ENCODE measurements at regions not wholly inside any gene's neighbourhood (a gene's known extent, or its start where the extent isn't known, plus 50 kb on each side); places are given as distances from the start of the nearest gene placed in this dataset.
"Not testable (repeated sequence)": the region's sequence is repeated elsewhere in the genome, so short reads cannot be mapped to it uniquely, and the experiment has no call there.

- DNase-seq = no peak
These were observed 687.6 kb downstream of the GALC start for GRCh38 chr14:87305345-87305744.

- no peak for DNase-seq
These were observed 688.6 kb downstream of the GALC start for GRCh38 chr14:87304404-87304803.

DNA sequence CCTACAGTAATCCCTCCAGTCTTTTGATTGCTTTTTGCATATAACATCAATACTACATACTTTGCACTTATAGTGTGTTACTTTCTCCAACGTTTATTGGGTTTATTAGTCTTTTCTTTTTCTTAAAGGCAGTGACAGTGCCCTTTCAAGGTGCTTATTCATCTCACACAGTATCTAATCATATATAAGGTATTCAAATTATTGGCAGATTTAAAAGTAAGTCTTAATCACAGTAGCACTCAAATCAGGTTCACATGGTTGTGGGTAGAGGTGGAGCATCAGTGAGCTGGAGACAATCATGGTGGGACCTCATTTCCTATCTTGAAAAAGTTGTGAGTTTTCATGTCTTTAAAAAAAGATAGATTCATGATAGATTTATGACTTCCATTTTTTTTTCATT lies 706.2 kb downstream of the GALC start:
- DNase-seq = no peak

- no peak for DNase-seq
These were observed 706.8 kb downstream of the GALC start for GRCh38 chr14:87286191-87286590.

GRCh38 chr14:87285506-87285905 lies 707.5 kb downstream of the GALC start:
- DNase-seq = no peak

- no peak for DNase-seq
These were observed 709.4 kb downstream of the GALC start for GRCh38 chr14:87283547-87283946.

DNA sequence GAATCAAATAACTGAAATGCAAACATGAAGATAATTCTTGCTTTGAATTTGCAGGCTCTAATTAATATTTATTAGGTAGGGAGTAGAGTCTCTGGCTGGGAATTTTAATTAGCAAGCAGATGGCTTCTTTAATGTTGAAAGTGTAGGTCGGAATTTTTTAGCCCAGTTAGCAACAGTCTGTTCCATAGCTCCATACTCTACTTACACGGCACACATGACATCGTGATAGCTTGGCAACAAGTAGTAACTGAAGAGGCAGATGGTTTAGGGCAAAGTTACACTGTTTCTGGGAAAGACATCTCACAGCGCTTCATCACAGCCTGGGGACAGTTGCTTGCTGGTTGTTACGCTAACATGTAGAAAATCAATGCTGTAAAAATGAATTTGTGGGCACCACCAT lies 710.7 kb downstream of the GALC start:
- no peak for DNase-seq

DNA sequence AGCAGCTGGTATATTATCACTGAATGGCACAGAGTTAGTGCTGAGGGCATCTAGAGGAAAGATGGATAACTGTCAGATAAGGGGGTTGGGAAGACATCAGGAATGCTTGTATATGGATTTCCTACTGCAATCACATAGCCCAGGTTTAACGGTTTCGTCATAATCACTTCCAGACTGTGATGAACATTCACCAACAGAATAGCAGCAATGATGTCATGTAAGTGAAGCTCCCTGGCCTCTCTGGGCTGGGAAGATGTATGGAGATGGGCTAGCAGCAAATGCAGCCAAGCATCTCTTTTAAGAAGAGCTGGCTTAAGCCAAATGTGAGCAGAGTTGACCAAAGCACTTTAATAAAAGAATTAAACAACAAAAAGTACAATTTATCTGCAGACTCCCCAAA lies 714.6 kb downstream of the GALC start:
- no peak for DNase-seq

DNA sequence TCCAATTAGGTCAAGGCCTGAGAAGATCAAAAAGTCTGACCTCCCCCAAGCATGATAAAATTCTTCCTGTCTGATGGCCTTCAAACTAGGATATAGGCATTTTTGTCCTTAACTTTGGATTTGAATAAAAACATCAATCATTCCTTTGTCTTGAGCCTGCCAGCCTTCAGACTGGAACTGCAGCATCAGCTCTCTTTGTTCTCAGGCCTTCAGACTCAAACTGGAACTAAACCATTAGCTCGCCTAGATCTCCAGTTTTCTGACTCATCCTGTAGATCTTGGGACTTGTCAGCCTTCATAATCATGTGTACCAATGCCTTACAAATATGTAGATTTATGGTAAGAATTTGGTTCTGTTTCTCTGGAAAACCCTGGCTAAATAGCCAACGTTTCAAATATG lies 721.7 kb downstream of the GALC start:
- DNase-seq = no peak

- DNase-seq = no peak
These were observed 724.0 kb downstream of the GALC start for GRCh38 chr14:87268997-87269396.

- no peak for DNase-seq
These were observed 728.2 kb downstream of the GALC start for GRCh38 chr14:87264796-87265195.

GRCh38 chr14:87264272-87264785 lies 728.7 kb downstream of the GALC start:
- DNase-seq = no peak

GRCh38 chr14:87261621-87262020 lies 731.4 kb downstream of the GALC start:
- no peak for DNase-seq

- no peak for DNase-seq
These were observed 732.5 kb downstream of the GALC start for GRCh38 chr14:87260460-87260859.

- DNase-seq = no peak
These were observed 735.6 kb downstream of the GALC start for GRCh38 chr14:87257421-87257820.

- DNase-seq = no peak
These were observed 737.9 kb downstream of the GALC start for GRCh38 chr14:87255058-87255457.

DNA sequence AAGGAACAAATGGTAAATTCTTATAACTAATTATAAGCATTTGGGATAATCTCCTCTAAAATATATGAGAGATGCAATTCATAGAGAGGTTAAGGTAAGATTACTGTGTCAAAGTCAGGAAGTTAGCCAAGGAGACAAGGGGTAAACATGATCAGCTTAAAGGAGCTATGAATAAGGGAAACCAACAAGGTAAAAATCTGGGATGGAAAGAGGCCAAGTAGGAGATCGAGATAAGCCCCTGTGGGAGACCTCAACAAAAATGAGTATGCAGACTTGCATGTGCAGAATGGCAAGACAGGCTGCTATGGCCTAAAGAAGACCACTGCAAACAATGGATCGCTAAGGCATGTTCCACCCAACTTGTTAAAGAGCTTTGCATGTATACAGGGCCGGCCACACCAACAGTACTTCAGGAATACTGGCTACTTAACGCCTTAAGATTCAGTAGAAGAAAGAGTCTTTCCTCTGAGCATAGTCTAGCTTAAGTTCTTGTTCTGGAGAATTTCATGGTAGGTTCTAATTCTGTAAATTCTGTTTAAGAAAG lies 738.6 kb downstream of the GALC start:
- no peak for DNase-seq

GRCh38 chr14:87253791-87254190 lies 739.2 kb downstream of the GALC start:
- not testable (repeated sequence) for DNase-seq

GRCh38 chr14:87252103-87252502 lies 740.9 kb downstream of the GALC start:
- DNase-seq = no peak

DNA sequence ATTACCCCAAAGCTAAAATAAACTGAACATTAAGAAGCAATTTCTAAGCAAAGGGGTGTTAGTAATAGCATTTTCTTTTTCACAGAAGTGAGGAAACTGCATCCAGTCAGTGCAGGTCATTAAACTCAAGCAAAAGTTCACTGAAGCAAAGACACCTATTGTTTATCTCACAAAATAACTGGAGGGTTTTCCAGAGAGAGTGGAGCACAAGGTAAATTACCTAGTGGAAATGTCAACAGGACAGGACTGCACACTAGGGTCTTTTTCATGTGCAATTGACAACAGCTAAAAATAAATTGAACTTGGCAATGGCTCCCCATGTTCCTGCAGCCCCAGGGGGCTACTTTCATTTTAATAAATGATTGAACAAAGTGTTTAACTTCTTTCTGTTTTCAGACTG lies 742.0 kb downstream of the GALC start:
- no peak for DNase-seq

DNA sequence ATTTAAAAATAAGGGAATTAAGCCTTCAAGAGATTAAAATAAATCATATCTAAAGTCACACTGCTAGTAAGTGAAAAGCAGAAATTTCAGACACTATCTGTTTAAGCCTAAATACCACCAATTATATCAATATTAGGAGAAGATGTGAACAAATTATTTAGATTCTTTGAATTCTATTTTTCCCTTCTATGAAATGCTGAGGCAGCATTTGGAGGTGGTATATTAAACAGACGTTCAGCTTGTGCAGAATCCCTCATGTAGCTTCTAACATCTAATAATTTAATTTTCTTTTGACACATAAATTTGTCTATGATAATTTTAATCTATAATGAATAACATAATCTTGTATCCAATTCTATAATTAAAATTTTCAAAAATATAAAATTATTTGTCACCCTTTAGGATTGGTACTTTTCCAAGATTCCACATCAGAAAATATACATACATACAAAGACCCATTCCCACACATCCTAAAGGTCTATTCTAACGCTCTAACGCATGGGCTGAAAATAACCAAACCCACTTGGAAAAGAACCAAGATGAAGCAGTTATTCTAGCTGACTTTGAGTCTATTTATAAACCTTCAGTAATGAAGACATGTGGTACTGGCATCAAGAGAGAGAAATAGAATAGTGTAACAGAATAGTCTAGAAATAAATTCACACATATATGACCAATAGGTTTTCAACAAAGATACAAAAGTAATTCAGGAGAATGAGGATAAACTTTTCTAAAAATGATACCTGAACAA lies 751.8 kb downstream of the GALC start:
- no peak for DNase-seq

GRCh38 chr14:87240319-87240718 lies 752.7 kb downstream of the GALC start:
- not testable (repeated sequence) for DNase-seq

DNA sequence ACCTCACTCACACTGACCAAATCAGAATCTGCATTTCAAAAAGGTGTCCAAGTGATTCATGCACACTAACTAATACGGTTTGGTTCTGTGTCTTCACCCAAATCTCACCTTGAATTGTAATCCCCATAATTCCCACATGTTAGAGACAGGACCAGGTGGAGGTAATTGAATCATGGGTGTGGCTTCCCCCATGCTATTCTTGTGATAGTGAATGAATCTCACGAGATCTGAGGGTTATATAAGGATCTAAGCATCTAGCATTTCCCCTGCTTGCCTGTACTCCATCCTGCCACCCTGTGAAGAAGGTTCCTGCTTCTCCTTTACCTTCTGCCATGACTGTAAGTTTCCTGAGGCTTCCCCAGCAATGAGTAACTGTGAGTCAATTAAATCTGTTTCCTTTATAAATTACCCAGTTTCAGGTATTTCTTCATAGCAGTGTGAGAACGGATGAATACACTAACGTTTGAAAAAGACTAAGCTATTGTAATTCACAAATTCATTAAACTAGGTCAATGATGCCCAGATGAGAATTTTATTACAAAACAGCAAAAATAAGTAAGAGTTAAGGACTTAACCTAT lies 759.1 kb downstream of the GALC start:
- DNase-seq = no peak

DNA sequence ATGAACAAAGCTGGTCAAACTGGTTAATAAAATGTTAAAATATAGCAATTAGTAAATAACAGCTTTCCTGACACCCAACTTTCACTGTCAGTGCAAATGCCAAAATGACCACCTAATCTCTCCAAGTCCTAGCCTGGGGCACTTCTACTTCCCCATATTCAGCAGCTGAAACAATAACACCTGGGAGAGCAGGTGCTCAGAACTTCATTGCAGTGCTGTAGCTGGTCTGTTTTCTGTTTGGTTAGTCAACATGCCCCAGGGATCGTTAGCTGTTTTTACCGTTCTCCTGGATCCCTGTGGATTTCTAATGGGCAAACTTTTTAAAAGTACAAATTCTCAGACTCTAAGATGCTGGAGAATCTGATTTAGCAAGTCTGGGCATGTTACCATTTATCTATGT lies 759.7 kb downstream of the GALC start:
- no peak for DNase-seq

Data from T-helper 1 cell (primary cell).